HG03469 (cell line): ENCODE measurements at regions not wholly inside any gene's neighbourhood (a gene's known extent, or its start where the extent isn't known, plus 50 kb on each side); places are given as distances from the start of the nearest gene placed in this dataset.
"Not testable (repeated sequence)": the region's sequence is repeated elsewhere in the genome, so short reads cannot be mapped to it uniquely, and the experiment has no call there.

ENCODE experiments used
- ATAC-seq: cut with Tn5 transposase; IDR thresholded peaks from one replicate; pipeline ENCODE4 v1.9.1; 2021; ENCODE audit warnings: mild to moderate bottlenecking, moderate library complexity, moderate number of reproducible peaks; ENCODE audit not compliant: unreplicated experiment

- ATAC-seq, result not testable (repeated sequence)
Observed at GRCh38 chr1:90219166-90219871, 224.4 kb downstream of the ZNF326 start.

GRCh38 chr1:90210633-90211491 is 216.0 kb downstream of the ZNF326 start:
- no peak for ATAC-seq

GRCh38 chr1:90208949-90209348 is 214.0 kb downstream of the ZNF326 start:
- no peak for ATAC-seq

GRCh38 chr1:90206260-90206659 is 211.3 kb downstream of the ZNF326 start:
- ATAC-seq, result no peak

- ATAC-seq, result no peak
Observed at GRCh38 chr1:90204780-90205179, 209.9 kb downstream of the ZNF326 start.

- no peak for ATAC-seq
Observed at GRCh38 chr1:90204023-90204590, 209.2 kb downstream of the ZNF326 start.

- no peak for ATAC-seq
Observed at GRCh38 chr1:90201467-90202358, 206.8 kb downstream of the ZNF326 start.

GRCh38 chr1:90200646-90201205 is 205.8 kb downstream of the ZNF326 start:
- no peak for ATAC-seq

- ATAC-seq, result no peak
Observed at GRCh38 chr1:90198616-90199332, 203.9 kb downstream of the ZNF326 start.

GRCh38 chr1:90193116-90193515 is 198.2 kb downstream of the ZNF326 start:
- ATAC-seq, result no peak

- ATAC-seq, result no peak
Observed at GRCh38 chr1:90192408-90192807, 197.5 kb downstream of the ZNF326 start.

- no peak for ATAC-seq
Observed at GRCh38 chr1:90190523-90190922, 195.6 kb downstream of the ZNF326 start.

- ATAC-seq, result no peak
Observed at GRCh38 chr1:90189889-90190288, 195.0 kb downstream of the ZNF326 start.

GRCh38 chr1:90187323-90187585 is 192.3 kb downstream of the ZNF326 start:
- ATAC-seq, result no peak

- no peak for ATAC-seq
Observed at GRCh38 chr1:90186506-90187322, 191.8 kb downstream of the ZNF326 start.

- ATAC-seq, result no peak
Observed at GRCh38 chr1:90176530-90176929, 181.6 kb downstream of the ZNF326 start.

GRCh38 chr1:90175490-90176167 is 180.7 kb downstream of the ZNF326 start:
- no peak for ATAC-seq

GRCh38 chr1:90174246-90174645 is 179.3 kb downstream of the ZNF326 start:
- ATAC-seq, result no peak

GRCh38 chr1:90162216-90162615 is 167.3 kb downstream of the ZNF326 start:
- ATAC-seq, result no peak
